Erythroblast (primary cell): ENCODE measurements at regions not wholly inside any gene's neighbourhood (a gene's known extent, or its start where the extent isn't known, plus 50 kb on each side); places are given as distances from the start of the nearest gene placed in this dataset.

Source experiments
- GATA1 ChIP-seq: IDR thresholded peaks from 2 replicates; pipeline ENCODE4 v1.6.1; 2011; ENCODE audit warnings: low read depth, mild to moderate bottlenecking, control low read depth, low read length, moderate library complexity
- POLR2A ChIP-seq: IDR thresholded peaks from 2 replicates; pipeline ENCODE4 v1.6.1; 2011; ENCODE audit warnings: mild to moderate bottlenecking, low read length

GRCh38 chrX:10741550-10741949 lies 121.2 kb upstream of the MID1 start:
- TF ChIP-seq POLR2A, result no peak
- TF ChIP-seq GATA1, result no peak
